ENCODE measurements at regions not wholly inside any gene's neighbourhood (a gene's known extent, or its start where the extent isn't known, plus 50 kb on each side); places are given as distances from the start of the nearest gene placed in this dataset.

GRCh38 chr11:19617696-19618523 lies 94.7 kb upstream of the NAV2 start:
- TF ChIP-seq YY1 (IDR thresholded peaks at IDR 0.05; ENCODE audit: low read depth) (no peak), NFIC (IDR thresholded peaks at IDR 0.05) (no peak), RAD21 (IDR thresholded peaks at IDR 0.05; ENCODE audit: low read depth) (no peak), TAF1 (IDR thresholded peaks at IDR 0.05; ENCODE audit: low read depth) (no peak), TCF12 (IDR thresholded peaks at IDR 0.05; ENCODE audit: low read depth) (no peak), REST (IDR thresholded peaks at IDR 0.05; ENCODE audit: low read depth) (no peak), USF1 (IDR thresholded peaks at IDR 0.05) (no peak), MAX (IDR thresholded peaks at IDR 0.05) (no peak)

GRCh38 chr11:19615341-19616183 lies 97.1 kb upstream of the NAV2 start:
- TF ChIP-seq EP300 (IDR thresholded peaks at IDR 0.05; ENCODE audit: borderline replicate concordance): no peak
- no peak for TF ChIP-seq CREB1 (IDR thresholded peaks at IDR 0.05; ENCODE audit: low read depth)

- TF ChIP-seq EP300 (IDR thresholded peaks at IDR 0.05; ENCODE audit: borderline replicate concordance) (no peak), TAF1 (IDR thresholded peaks at IDR 0.05; ENCODE audit: low read depth) (no peak), TEAD4 (IDR thresholded peaks at IDR 0.05) (no peak), YY1 (IDR thresholded peaks at IDR 0.05; ENCODE audit: low read depth) (no peak), REST (IDR thresholded peaks at IDR 0.05; ENCODE audit: low read depth) (no peak), USF1 (IDR thresholded peaks at IDR 0.05) (no peak), MAX (IDR thresholded peaks at IDR 0.05) (no peak), RAD21 (IDR thresholded peaks at IDR 0.05; ENCODE audit: low read depth) (no peak), ZBTB7A (IDR thresholded peaks at IDR 0.05; ENCODE audit: low read depth) (no peak)
These were observed 98.2 kb upstream of the NAV2 start for GRCh38 chr11:19614370-19614940.

- TF ChIP-seq ZBTB7A (IDR thresholded peaks at IDR 0.05; ENCODE audit: low read depth): no peak
- TF ChIP-seq EGR1 (IDR thresholded peaks at IDR 0.05): no peak
- no peak for TF ChIP-seq NFIC (IDR thresholded peaks at IDR 0.05)
- TF ChIP-seq USF1 (IDR thresholded peaks at IDR 0.05): no peak
- no peak for TF ChIP-seq EP300 (IDR thresholded peaks at IDR 0.05; ENCODE audit: borderline replicate concordance)
- no peak for TF ChIP-seq TEAD4 (IDR thresholded peaks at IDR 0.05)
- no peak for TF ChIP-seq MAX (IDR thresholded peaks at IDR 0.05)
- no peak for TF ChIP-seq REST (IDR thresholded peaks at IDR 0.05; ENCODE audit: low read depth)
- no peak for TF ChIP-seq CEBPB (IDR thresholded peaks at IDR 0.05)
- TF ChIP-seq TAF1 (IDR thresholded peaks at IDR 0.05; ENCODE audit: low read depth): no peak
- TF ChIP-seq YY1 (IDR thresholded peaks at IDR 0.05; ENCODE audit: low read depth): no peak
- no peak for TF ChIP-seq RAD21 (IDR thresholded peaks at IDR 0.05; ENCODE audit: low read depth)
- no peak for TF ChIP-seq CREB1 (IDR thresholded peaks at IDR 0.05; ENCODE audit: low read depth)
- TF ChIP-seq FOXM1 (IDR thresholded peaks at IDR 0.05; ENCODE audit: borderline replicate concordance, low read depth): no peak
- TF ChIP-seq TCF12 (IDR thresholded peaks at IDR 0.05; ENCODE audit: low read depth): no peak
These were observed 104.8 kb upstream of the NAV2 start for GRCh38 chr11:19607656-19608360.

All from Ishikawa (cell line).